ENCODE measurements at regions not wholly inside any gene's neighbourhood (a gene's known extent, or its start where the extent isn't known, plus 50 kb on each side); places are given as distances from the start of the nearest gene placed in this dataset.
"Not testable (repeated sequence)": the region's sequence is repeated elsewhere in the genome, so short reads cannot be mapped to it uniquely, and the experiment has no call there.

DNA sequence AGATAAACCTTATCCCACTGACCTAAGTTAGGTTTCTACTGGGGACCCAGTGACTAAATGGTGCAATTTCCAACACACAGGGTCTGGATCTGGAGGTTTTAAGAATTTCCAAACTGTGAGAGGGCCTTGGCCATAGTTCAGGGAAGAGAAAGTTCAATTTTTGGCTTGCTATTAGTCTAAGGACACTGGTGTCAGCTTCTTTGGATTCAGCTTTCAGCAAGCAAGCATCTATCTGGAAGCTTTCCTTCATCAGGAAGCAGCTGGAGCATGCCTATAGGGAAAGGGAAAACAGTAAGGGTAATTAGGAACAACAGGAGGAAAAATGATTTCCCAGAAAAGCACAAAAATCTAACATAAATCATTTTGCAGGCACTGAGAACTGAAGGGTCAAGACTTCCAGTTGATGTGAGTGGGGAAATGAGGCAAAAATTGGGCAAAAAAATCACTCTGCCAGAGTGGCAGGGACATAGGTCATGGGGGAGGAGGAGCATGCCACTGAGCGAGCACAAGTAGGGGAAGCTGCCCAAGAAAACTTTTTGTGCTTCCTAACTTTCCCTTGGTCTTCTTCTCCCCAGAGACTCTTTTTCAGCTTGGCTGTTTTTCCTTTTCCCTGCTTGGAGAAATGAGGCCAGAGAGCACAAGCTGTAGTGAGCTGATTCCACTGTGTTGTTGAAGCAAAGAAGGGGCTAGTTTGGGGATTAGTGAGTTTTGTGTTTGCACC, 299.6 kb downstream of the FGF10 start:
- H3K4me3 ChIP-seq (ENCODE audit: low read length), result no peak overlapping the region
- DNase-seq, result no peak
- 88% methylated on average over 1 of the region's 1 CpG; no CpG with 5 or more reads in 1 of the 2 experiments for WGBS, 2 experiments (ENCODE audit: insufficient coverage in 1 of 2, insufficient read length in 1 of 2)
- H3K27ac ChIP-seq (ENCODE audit: low read depth, low read length), result no peak overlapping the region
- H3K36me3 Mint-ChIP-seq (ENCODE audit: low read depth), result no peaks in the 10 kb centered on the region
- no peak overlapping the region for H3K4me3 Mint-ChIP-seq
- H3K9me3 ChIP-seq (ENCODE audit: control insufficient read depth, low read length), result no peaks in the 10 kb centered on the region
- no peak overlapping the region for H3K27ac Mint-ChIP-seq
- peaks cover 3% of the 10 kb centered on the region for H3K4me1 Mint-ChIP-seq
- H3K9ac ChIP-seq (ENCODE audit: extremely low read depth, low read length, poor library complexity, severe bottlenecking), result no peak overlapping the region
- H3K27me3 ChIP-seq (ENCODE audit: control insufficient read depth, insufficient read depth, low read length, poor library complexity, severe bottlenecking), result no peaks in the 10 kb centered on the region
- no peaks in the 10 kb centered on the region for H3K27me3 Mint-ChIP-seq (ENCODE audit: insufficient read depth)
- no peaks in the 10 kb centered on the region for H3K36me3 ChIP-seq (ENCODE audit: control insufficient read depth, insufficient read depth, low read length)
- no peaks in the 10 kb centered on the region for H3K9me3 Mint-ChIP-seq
- H3K4me1 ChIP-seq (ENCODE audit: control insufficient read depth, insufficient read depth, low read length), result peaks cover 4% of the 10 kb centered on the region
- TF ChIP-seq, protein P1, sequence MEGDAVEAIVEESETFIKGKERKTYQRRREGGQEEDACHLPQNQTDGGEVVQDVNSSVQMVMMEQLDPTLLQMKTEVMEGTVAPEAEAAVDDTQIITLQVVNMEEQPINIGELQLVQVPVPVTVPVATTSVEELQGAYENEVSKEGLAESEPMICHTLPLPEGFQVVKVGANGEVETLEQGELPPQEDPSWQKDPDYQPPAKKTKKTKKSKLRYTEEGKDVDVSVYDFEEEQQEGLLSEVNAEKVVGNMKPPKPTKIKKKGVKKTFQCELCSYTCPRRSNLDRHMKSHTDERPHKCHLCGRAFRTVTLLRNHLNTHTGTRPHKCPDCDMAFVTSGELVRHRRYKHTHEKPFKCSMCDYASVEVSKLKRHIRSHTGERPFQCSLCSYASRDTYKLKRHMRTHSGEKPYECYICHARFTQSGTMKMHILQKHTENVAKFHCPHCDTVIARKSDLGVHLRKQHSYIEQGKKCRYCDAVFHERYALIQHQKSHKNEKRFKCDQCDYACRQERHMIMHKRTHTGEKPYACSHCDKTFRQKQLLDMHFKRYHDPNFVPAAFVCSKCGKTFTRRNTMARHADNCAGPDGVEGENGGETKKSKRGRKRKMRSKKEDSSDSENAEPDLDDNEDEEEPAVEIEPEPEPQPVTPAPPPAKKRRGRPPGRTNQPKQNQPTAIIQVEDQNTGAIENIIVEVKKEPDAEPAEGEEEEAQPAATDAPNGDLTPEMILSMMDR (conservative IDR thresholded peaks at IDR 0.05), result no peak

DNA sequence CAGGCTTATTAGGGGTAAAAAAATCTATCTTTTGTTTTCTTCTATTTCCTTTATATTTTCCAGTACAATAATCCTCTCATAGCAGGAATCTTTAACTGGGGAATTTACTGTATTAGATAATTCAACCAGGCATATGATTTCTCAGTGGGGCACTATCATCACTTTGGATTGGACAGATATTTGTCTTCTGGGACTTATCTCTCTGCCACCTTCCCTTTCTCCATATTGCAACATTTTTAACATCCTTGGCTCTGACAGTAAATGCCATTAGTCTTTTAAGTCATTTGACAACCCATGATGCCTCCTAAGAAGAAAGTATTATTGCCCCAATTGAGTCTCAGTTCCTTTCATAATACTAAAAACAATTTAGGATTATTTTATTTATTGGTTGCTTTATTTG, 304.1 kb downstream of the FGF10 start:
- no peak overlapping the region for H3K4me3 Mint-ChIP-seq
- Histone ChIP-seq H3K9me3 (ENCODE audit: control insufficient read depth, low read length) (peaks cover 6% of the 10 kb centered on the region), H3K9ac (ENCODE audit: extremely low read depth, low read length, poor library complexity, severe bottlenecking) (no peak overlapping the region), H3K4me1 (ENCODE audit: control insufficient read depth, insufficient read depth, low read length) (peaks cover 4% of the 10 kb centered on the region), H3K4me3 (ENCODE audit: low read length) (no peak overlapping the region), H3K27me3 (ENCODE audit: control insufficient read depth, insufficient read depth, low read length, poor library complexity, severe bottlenecking) (no peaks in the 10 kb centered on the region), H3K36me3 (ENCODE audit: control insufficient read depth, insufficient read depth, low read length) (no peaks in the 10 kb centered on the region), H3K27ac (ENCODE audit: low read depth, low read length) (no peak overlapping the region)
- peaks cover 3% of the 10 kb centered on the region for H3K4me1 Mint-ChIP-seq
- H3K9me3 Mint-ChIP-seq, result peaks cover 10% of the 10 kb centered on the region
- H3K27me3 Mint-ChIP-seq (ENCODE audit: insufficient read depth), result no peaks in the 10 kb centered on the region
- no peak for DNase-seq
- H3K27ac Mint-ChIP-seq, result no peak overlapping the region
- TF ChIP-seq, protein P1 (conservative IDR thresholded peaks at IDR 0.05), result no peak
- H3K36me3 Mint-ChIP-seq (ENCODE audit: low read depth), result no peaks in the 10 kb centered on the region

DNA sequence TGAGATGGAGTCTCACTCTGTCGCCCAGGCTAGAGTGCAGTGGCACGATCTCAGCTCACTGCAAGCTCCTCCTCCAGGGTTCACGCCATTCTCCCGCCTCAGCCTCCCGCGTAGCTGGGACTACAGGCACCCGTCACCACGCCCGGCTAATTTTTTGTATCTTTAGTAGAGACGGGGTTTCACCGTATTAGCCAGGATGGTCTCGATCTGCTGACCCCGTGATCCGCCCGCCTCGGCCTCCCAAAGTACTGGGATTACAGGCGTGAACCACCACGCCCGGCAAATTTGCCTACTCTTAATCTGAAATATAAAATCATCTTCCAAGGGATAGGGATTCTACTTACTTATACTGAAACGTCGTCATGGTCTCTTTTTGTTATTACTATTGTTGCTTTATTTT, 314.7 kb downstream of the FGF10 start:
- H3K27me3 Mint-ChIP-seq (ENCODE audit: insufficient read depth); H3K36me3 Mint-ChIP-seq (ENCODE audit: low read depth); H3K9ac ChIP-seq (ENCODE audit: extremely low read depth, low read length, poor library complexity, severe bottlenecking); H3K4me3 ChIP-seq (ENCODE audit: low read length); H3K27me3 ChIP-seq (ENCODE audit: control insufficient read depth, insufficient read depth, low read length, poor library complexity, severe bottlenecking); H3K9me3 ChIP-seq (ENCODE audit: control insufficient read depth, low read length); DNase-seq; H3K27ac ChIP-seq (ENCODE audit: low read depth, low read length); H3K4me1 Mint-ChIP-seq; H3K27ac Mint-ChIP-seq; H3K4me1 ChIP-seq (ENCODE audit: control insufficient read depth, insufficient read depth, low read length); H3K36me3 ChIP-seq (ENCODE audit: control insufficient read depth, insufficient read depth, low read length); H3K4me3 Mint-ChIP-seq; H3K9me3 Mint-ChIP-seq: not testable (repeated sequence)
- WGBS, 2 experiments (ENCODE audit: insufficient coverage in 1 of 2, insufficient read length in 1 of 2), result 97 to 100% methylated on average over 3 to 21 of the region's 21 CpGs

DNA sequence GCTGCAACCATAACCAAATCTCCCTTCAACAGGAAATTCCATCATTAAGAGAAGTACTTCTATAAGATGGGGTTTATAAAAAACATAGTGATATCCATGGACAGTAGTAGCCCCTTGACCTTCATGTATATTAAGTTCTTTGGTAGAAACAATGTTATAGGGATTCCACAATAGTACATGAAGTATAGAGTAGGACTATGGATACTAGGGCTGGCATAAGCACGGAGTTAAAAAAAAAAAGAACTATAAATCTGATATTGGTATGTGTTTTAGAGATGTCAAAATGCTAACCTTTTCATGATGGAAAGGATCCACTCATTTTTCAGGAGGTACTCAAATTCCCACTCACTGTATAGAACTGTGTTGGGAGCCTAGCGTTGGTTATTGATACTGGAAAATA, 337.6 kb downstream of the FGF10 start:
- H3K4me1 ChIP-seq (ENCODE audit: control insufficient read depth, insufficient read depth, low read length), result no peaks in the 10 kb centered on the region
- no peaks in the 10 kb centered on the region for H3K36me3 ChIP-seq (ENCODE audit: control insufficient read depth, insufficient read depth, low read length)
- H3K4me3 ChIP-seq (ENCODE audit: low read length), result no peak overlapping the region
- no peak for DNase-seq
- TF ChIP-seq, protein P1 (conservative IDR thresholded peaks at IDR 0.05), result no peak
- no peak overlapping the region for H3K9ac ChIP-seq (ENCODE audit: extremely low read depth, low read length, poor library complexity, severe bottlenecking)
- H3K4me1 Mint-ChIP-seq, result peaks cover 5% of the 10 kb centered on the region
- H3K4me3 Mint-ChIP-seq, result no peak overlapping the region
- no peaks in the 10 kb centered on the region for H3K36me3 Mint-ChIP-seq (ENCODE audit: low read depth)
- H3K9me3 ChIP-seq (ENCODE audit: control insufficient read depth, low read length), result no peaks in the 10 kb centered on the region
- H3K27me3 ChIP-seq (ENCODE audit: control insufficient read depth, insufficient read depth, low read length, poor library complexity, severe bottlenecking), result no peaks in the 10 kb centered on the region
- no peaks in the 10 kb centered on the region for H3K27me3 Mint-ChIP-seq (ENCODE audit: insufficient read depth)
- H3K27ac Mint-ChIP-seq, result no peak overlapping the region
- H3K27ac ChIP-seq (ENCODE audit: low read depth, low read length), result no peak overlapping the region
- H3K9me3 Mint-ChIP-seq, result no peaks in the 10 kb centered on the region
- 88 to 100% methylated on average over 2 of the region's 2 CpGs for WGBS, 2 experiments (ENCODE audit: insufficient coverage in 1 of 2, insufficient read length in 1 of 2)

All from endodermal cell (in vitro differentiated cells).